ENCODE measurements at regions not wholly inside any gene's neighbourhood (a gene's known extent, or its start where the extent isn't known, plus 50 kb on each side); places are given as distances from the start of the nearest gene placed in this dataset.

DNA sequence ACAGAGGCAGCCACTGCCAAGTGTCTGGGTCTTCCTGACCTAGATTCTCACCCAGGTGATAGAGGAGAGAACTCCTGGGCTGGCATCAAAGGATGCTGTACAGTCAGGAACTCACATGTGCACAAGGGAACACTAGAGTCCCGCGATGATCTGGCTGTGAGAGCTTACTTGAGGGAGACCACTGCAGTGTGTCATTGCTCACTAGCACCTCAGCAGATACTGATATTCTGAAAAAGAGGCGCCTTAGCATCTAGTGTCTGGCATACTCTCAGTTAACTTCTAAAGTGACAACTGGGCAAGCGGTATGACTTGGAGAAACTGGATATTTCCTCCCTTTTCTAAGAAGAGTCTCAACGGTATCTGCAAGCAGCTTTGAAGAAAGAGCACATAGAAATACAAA is 189.9 kb downstream of the CMPK2 start:
- Mint-ChIP-seq H3K36me3 (ENCODE audit: low read depth) (no peaks in the 10 kb centered on the region), H3K4me3 (no peak overlapping the region), H3K9me3 (no peaks in the 10 kb centered on the region), H3K4me1 (no peaks in the 10 kb centered on the region), H3K27ac (no peak overlapping the region), H3K27me3 (no peaks in the 10 kb centered on the region)
- DNase-seq, result no peak
- ChIA-PET POLR2A (no interaction called here), CTCF (no interaction called here)
- intact Hi-C loops (cut with micrococcal nuclease), result no loop called here
- no peak for ATAC-seq (ENCODE audit: low read depth)
- TF ChIP-seq, protein P1, sequence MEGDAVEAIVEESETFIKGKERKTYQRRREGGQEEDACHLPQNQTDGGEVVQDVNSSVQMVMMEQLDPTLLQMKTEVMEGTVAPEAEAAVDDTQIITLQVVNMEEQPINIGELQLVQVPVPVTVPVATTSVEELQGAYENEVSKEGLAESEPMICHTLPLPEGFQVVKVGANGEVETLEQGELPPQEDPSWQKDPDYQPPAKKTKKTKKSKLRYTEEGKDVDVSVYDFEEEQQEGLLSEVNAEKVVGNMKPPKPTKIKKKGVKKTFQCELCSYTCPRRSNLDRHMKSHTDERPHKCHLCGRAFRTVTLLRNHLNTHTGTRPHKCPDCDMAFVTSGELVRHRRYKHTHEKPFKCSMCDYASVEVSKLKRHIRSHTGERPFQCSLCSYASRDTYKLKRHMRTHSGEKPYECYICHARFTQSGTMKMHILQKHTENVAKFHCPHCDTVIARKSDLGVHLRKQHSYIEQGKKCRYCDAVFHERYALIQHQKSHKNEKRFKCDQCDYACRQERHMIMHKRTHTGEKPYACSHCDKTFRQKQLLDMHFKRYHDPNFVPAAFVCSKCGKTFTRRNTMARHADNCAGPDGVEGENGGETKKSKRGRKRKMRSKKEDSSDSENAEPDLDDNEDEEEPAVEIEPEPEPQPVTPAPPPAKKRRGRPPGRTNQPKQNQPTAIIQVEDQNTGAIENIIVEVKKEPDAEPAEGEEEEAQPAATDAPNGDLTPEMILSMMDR (IDR thresholded peaks at IDR 0.05), result no peak

DNA sequence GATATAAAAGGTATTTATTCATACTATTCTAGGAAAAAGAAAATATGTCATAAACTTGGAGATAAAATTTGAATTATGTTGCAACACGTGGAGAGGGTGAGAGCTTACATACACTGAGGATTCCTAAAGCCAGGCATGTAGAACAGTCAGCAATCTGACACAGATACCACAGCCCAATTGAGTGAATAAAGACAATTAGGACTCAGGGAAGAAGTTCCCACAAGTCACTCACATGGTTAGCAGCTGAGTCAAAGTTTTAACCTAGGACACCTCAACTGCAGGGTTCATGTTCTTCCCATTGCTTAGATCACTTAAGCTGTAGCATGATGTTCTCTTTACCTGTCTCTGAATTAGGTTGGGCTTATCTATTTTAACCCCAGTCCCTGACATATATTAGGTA is 189.5 kb downstream of the CMPK2 start:
- TF ChIP-seq, protein P1 (IDR thresholded peaks at IDR 0.05), result no peak
- H3K27ac Mint-ChIP-seq, result no peak overlapping the region
- H3K27me3 Mint-ChIP-seq, result no peaks in the 10 kb centered on the region
- CTCF ChIA-PET, result no interaction called here
- ATAC-seq (ENCODE audit: low read depth), result no peak
- no peak for DNase-seq
- H3K4me3 Mint-ChIP-seq, result no peak overlapping the region
- intact Hi-C loops (cut with micrococcal nuclease), result no loop called here
- no peaks in the 10 kb centered on the region for H3K36me3 Mint-ChIP-seq (ENCODE audit: low read depth)
- no peaks in the 10 kb centered on the region for H3K4me1 Mint-ChIP-seq
- H3K9me3 Mint-ChIP-seq, result no peaks in the 10 kb centered on the region
- POLR2A ChIA-PET, result no interaction called here

DNA sequence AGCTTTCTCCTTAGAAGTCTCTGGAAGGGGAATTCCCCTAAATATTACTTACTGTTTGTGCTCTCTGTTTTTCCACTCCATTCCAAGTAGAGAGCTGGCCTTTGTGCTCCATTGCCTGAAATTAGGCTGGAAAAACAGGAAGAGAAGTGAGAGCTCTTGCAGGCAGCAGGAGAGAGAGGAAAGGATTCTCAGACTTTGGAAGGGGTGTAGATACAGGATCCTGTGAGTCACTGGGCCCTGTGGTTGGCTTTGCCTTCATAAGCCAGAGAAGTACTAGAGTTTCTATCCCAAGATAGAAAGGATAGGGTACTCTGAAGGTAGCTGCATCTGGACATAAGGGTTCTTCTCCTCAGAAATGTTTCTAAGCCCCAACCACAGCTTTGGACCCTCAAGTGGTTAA is 188.9 kb downstream of the CMPK2 start:
- H3K27ac Mint-ChIP-seq, result no peak overlapping the region
- no peak overlapping the region for H3K4me3 Mint-ChIP-seq
- intact Hi-C loops (cut with micrococcal nuclease), result no loop called here
- no peaks in the 10 kb centered on the region for H3K4me1 Mint-ChIP-seq
- TF ChIP-seq, protein P1 (IDR thresholded peaks at IDR 0.05), result no peak
- POLR2A ChIA-PET, result no interaction called here
- no peaks in the 10 kb centered on the region for H3K36me3 Mint-ChIP-seq (ENCODE audit: low read depth)
- no peaks in the 10 kb centered on the region for H3K9me3 Mint-ChIP-seq
- no peaks in the 10 kb centered on the region for H3K27me3 Mint-ChIP-seq
- no peak for ATAC-seq (ENCODE audit: low read depth)
- DNase-seq, result no peak
- CTCF ChIA-PET, result no interaction called here

DNA sequence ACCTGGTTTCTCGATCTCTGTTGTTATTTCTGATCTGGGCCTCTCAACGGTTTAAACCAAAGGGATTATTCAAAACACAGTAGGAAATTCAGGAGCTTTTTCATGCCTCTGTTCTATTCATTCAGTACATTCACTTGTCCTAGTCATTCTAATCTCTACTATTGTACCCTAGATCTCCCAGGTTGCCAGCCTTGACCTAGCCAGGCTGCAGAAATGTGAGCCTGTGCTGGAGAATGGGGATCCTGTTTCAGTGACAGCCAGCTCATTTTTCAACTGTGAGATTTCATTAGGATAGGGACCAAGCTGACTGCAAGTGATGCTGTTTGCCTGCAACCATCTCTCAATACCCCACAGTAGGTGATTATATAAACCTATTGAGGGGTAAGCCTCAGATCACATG is 186.2 kb downstream of the CMPK2 start:
- TF ChIP-seq, protein P1 (IDR thresholded peaks at IDR 0.05), result no peak
- Mint-ChIP-seq H3K4me3 (no peak overlapping the region), H3K27ac (no peak overlapping the region), H3K27me3 (no peaks in the 10 kb centered on the region), H3K4me1 (no peaks in the 10 kb centered on the region), H3K9me3 (no peaks in the 10 kb centered on the region), H3K36me3 (ENCODE audit: low read depth) (no peaks in the 10 kb centered on the region)
- ATAC-seq (ENCODE audit: low read depth) (no peak), DNase-seq (no peak)
- ChIA-PET POLR2A (no interaction called here), CTCF (no interaction called here)
- intact Hi-C loops (cut with micrococcal nuclease), result no loop called here

DNA sequence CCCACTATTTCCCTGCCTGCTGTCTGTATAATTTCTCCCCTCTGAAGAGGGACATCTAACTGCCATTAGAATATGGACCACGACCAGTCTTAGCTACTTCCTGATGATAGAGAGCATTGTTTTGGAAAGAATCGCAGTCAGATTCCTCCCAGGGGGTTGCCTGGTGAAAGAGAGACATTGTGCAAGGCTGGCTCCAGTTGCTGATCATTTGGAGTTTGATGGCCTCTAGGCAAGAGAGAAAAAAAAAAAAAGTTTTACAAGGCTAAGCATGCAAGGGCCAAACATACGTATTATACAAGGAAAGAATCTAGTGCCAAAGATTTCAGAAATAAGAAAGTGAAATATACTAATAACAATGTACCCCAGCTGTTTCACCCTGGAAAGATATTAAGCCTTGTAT is 182.2 kb downstream of the CMPK2 start:
- H3K4me3 Mint-ChIP-seq, result no peak overlapping the region
- POLR2A ChIA-PET, result no interaction called here
- ATAC-seq (ENCODE audit: low read depth), result no peak
- no peaks in the 10 kb centered on the region for H3K27me3 Mint-ChIP-seq
- H3K27ac Mint-ChIP-seq, result no peak overlapping the region
- no peaks in the 10 kb centered on the region for H3K36me3 Mint-ChIP-seq (ENCODE audit: low read depth)
- H3K4me1 Mint-ChIP-seq, result no peaks in the 10 kb centered on the region
- TF ChIP-seq, protein P1 (IDR thresholded peaks at IDR 0.05), result no peak
- H3K9me3 Mint-ChIP-seq, result peaks cover 5% of the 10 kb centered on the region
- CTCF ChIA-PET, result no interaction called here
- intact Hi-C loops (cut with micrococcal nuclease), result no loop called here
- DNase-seq, result no peak

Measured in activated B cell treated with CpG ODN at 0.5 μM for 24 hours (primary cell).